Fibroblast of peridontal ligament (primary cell): ENCODE measurements at regions not wholly inside any gene's neighbourhood (a gene's known extent, or its start where the extent isn't known, plus 50 kb on each side); places are given as distances from the start of the nearest gene placed in this dataset.
"Not testable (repeated sequence)": the region's sequence is repeated elsewhere in the genome, so short reads cannot be mapped to it uniquely, and the experiment has no call there.

Experiments used
- DNase-seq: peaks from one replicate; pipeline ENCODE4 v3.0.0-alpha.2; 2010; ENCODE audit errors: extremely low read depth

GRCh38 chr7:10579561-10579960 is 394.1 kb upstream of the PHF14 start:
- DNase-seq = no peak

GRCh38 chr7:10584886-10585285 is 388.8 kb upstream of the PHF14 start:
- DNase-seq = no peak

- no peak for DNase-seq
Observed at GRCh38 chr7:10588084-10588483, 385.6 kb upstream of the PHF14 start.

- DNase-seq = no peak
Observed at GRCh38 chr7:10592604-10593003, 381.1 kb upstream of the PHF14 start.

- no peak for DNase-seq
Observed at GRCh38 chr7:10593080-10593479, 380.6 kb upstream of the PHF14 start.

GRCh38 chr7:10596827-10597226 is 376.8 kb upstream of the PHF14 start:
- no peak for DNase-seq

- no peak for DNase-seq
Observed at GRCh38 chr7:10604128-10604527, 369.5 kb upstream of the PHF14 start.

GRCh38 chr7:10612950-10613349 is 360.7 kb upstream of the PHF14 start:
- DNase-seq = no peak

- no peak for DNase-seq
Observed at GRCh38 chr7:10618953-10619352, 354.7 kb upstream of the PHF14 start.

GRCh38 chr7:10632712-10633111 is 341.0 kb upstream of the PHF14 start:
- DNase-seq = no peak

- no peak for DNase-seq
Observed at GRCh38 chr7:10634239-10634638, 339.4 kb upstream of the PHF14 start.

- no peak for DNase-seq
Observed at GRCh38 chr7:10637991-10638390, 335.7 kb upstream of the PHF14 start.

- DNase-seq = no peak
Observed at GRCh38 chr7:10643545-10643944, 330.1 kb upstream of the PHF14 start.

GRCh38 chr7:10644849-10645248 is 328.8 kb upstream of the PHF14 start:
- no peak for DNase-seq

- no peak for DNase-seq
Observed at GRCh38 chr7:10646194-10646593, 327.5 kb upstream of the PHF14 start.

GRCh38 chr7:10648289-10648688 is 325.4 kb upstream of the PHF14 start:
- DNase-seq = no peak

GRCh38 chr7:10649120-10649519 is 324.6 kb upstream of the PHF14 start:
- DNase-seq = not testable (repeated sequence)

- DNase-seq = no peak
Observed at GRCh38 chr7:10655031-10655430, 318.6 kb upstream of the PHF14 start.

GRCh38 chr7:10657201-10657600 is 316.5 kb upstream of the PHF14 start:
- no peak for DNase-seq

- DNase-seq = no peak
Observed at GRCh38 chr7:10657837-10658236, 315.8 kb upstream of the PHF14 start.

GRCh38 chr7:10662491-10662890 is 311.2 kb upstream of the PHF14 start:
- DNase-seq = no peak

GRCh38 chr7:10662982-10663884 is 310.4 kb upstream of the PHF14 start:
- no peak for DNase-seq

GRCh38 chr7:10672186-10672585 is 301.5 kb upstream of the PHF14 start:
- DNase-seq = no peak

GRCh38 chr7:10677211-10677610 is 296.5 kb upstream of the PHF14 start:
- DNase-seq = no peak
